HepG2 (cell line): ENCODE measurements at regions not wholly inside any gene's neighbourhood (a gene's known extent, or its start where the extent isn't known, plus 50 kb on each side); places are given as distances from the start of the nearest gene placed in this dataset.

ENCODE experiments used
- AKAP8 ChIP-seq: sonication (generic); formaldehyde crosslinking; IDR thresholded peaks from 2 replicates; pipeline ENCODE4 v1.5.1; 2020; ENCODE audit warnings: mild to moderate bottlenecking, missing genetic modification reagents
- ATF6 ChIP-seq: sonication (generic); formaldehyde crosslinking; conservative IDR thresholded peaks from 2 replicates; pipeline ENCODE4 v1.4.0; 2020; ENCODE audit warnings: missing genetic modification reagents
- CCAR2 ChIP-seq: fragments of 200-400 bp; formaldehyde crosslinking; optimal IDR thresholded peaks from 2 replicates; pipeline ENCODE3; 2018; ENCODE audit warnings: low read depth, mild to moderate bottlenecking, low read length, moderate library complexity
- GABPB1 ChIP-seq: IDR thresholded peaks from 2 replicates; pipeline ENCODE4 v1.6.1; 2016; ENCODE audit warnings: mild to moderate bottlenecking, missing genetic modification reagents, moderate library complexity, missing compliant biosample characterization
- GATA4 ChIP-seq: sonication (generic); IDR thresholded peaks from 2 replicates; pipeline ENCODE4 v1.6.1; 2016; ENCODE audit warnings: antibody characterized with exemption, low read depth, borderline replicate concordance
- HOXA3 ChIP-seq: sonication (generic); formaldehyde crosslinking; IDR thresholded peaks from 2 replicates; pipeline ENCODE4 v1.5.0; 2020; ENCODE audit warnings: missing genetic modification reagents
- JUND ChIP-seq: sonication (generic); formaldehyde crosslinking; IDR thresholded peaks from 2 replicates; pipeline ENCODE4 v1.8.0; 2022; ENCODE audit warnings: mild to moderate bottlenecking, missing genetic modification reagents
- KLF9 ChIP-seq: IDR thresholded peaks from 2 replicates; pipeline ENCODE4 v1.6.1; 2016; ENCODE audit warnings: low read depth
- MYNN ChIP-seq: sonication (generic); formaldehyde crosslinking; IDR thresholded peaks from 2 replicates; pipeline ENCODE4 v1.4.0; 2020; ENCODE audit warnings: mild to moderate bottlenecking, low read depth, missing genetic modification reagents
- NCOA2 ChIP-seq: sonication (generic); formaldehyde crosslinking; IDR thresholded peaks from 2 replicates; pipeline ENCODE4 v1.8.0; 2022; ENCODE audit warnings: inconsistent platforms
- PHF5A ChIP-seq: IDR thresholded peaks from one replicate; pipeline ENCODE4 v1.6.1; 2018; ENCODE audit warnings: low read depth, missing genetic modification reagents; ENCODE audit not compliant: unreplicated experiment
- PITX1 ChIP-seq: sonication (generic); formaldehyde crosslinking; IDR thresholded peaks from 2 replicates; pipeline ENCODE4 v1.5.1; 2020; ENCODE audit warnings: mild to moderate bottlenecking, missing genetic modification reagents
- RXRB ChIP-seq: IDR thresholded peaks from 2 replicates; pipeline ENCODE4 v1.6.1; 2016; ENCODE audit warnings: borderline replicate concordance, missing genetic modification reagents, missing compliant biosample characterization
- ZBTB10 ChIP-seq: sonication (generic); formaldehyde crosslinking; IDR thresholded peaks from 2 replicates; pipeline ENCODE4 v1.4.0; 2020; ENCODE audit warnings: missing genetic modification reagents, borderline replicate concordance
- ZHX2 ChIP-seq, 2 experiments: sonication (generic) in 1 of 2; formaldehyde crosslinking in 1 of 2; IDR thresholded peaks; 2 replicates each; pipeline versions ENCODE4 v1.6.1 to v1.9.0; 2014 to 2022; ENCODE audit warnings: antibody characterized with exemption in 1 of 2, borderline replicate concordance in 1 of 2, inconsistent platforms in 1 of 2, low read depth in 1 of 2, missing genetic modification reagents in 1 of 2
- ZNF331 ChIP-seq: sonication (generic); formaldehyde crosslinking; IDR thresholded peaks from 2 replicates; pipeline ENCODE4 v1.4.0; 2020; ENCODE audit warnings: missing genetic modification reagents
- ZNF713 ChIP-seq: sonication (generic); formaldehyde crosslinking; IDR thresholded peaks from 2 replicates; pipeline ENCODE4 v1.4.0; 2020; ENCODE audit warnings: mild to moderate bottlenecking, missing genetic modification reagents
- ZNF788 ChIP-seq: sonication (generic); formaldehyde crosslinking; IDR thresholded peaks from 2 replicates; pipeline ENCODE4 v1.5.0; 2020; ENCODE audit warnings: mild to moderate bottlenecking, missing genetic modification reagents, borderline replicate concordance

- TF ChIP-seq ZNF713 (CRISPR knock-in tag) (no peak), JUND (CRISPR knock-in tag) (peak; percentile 71; the same call in 1 of the 2 replicates), ZBTB10 (CRISPR knock-in tag) (peak; percentile 79; the same call in 1 of the 2 replicates), ZHX2 (IDR thresholded peaks at IDR 0.05; ENCODE audit: low read depth) (no peak), ZHX2 (CRISPR knock-in tag; IDR thresholded peaks at IDR 0.05; ENCODE audit: borderline replicate concordance) (no peak), AKAP8 (CRISPR knock-in tag) (no peak; the same call in 1 of the 2 replicates), ZNF331 (peak; percentile 89), KLF9 (CRISPR knock-in tag) (no peak), PHF5A (CRISPR knock-in tag) (peak; percentile 46), GABPB1 (peak; percentile 44; the same call in 1 of the 2 replicates), MYNN (CRISPR knock-in tag) (no peak), RXRB (CRISPR knock-in tag) (peak; percentile 81; the same call in 1 of the 2 replicates), GATA4 (no peak), PITX1 (CRISPR knock-in tag) (peak; percentile 100), ATF6 (CRISPR knock-in tag) (no peak), ZNF788 (peak; percentile 88; the same call in 1 of the 2 replicates), CCAR2 (peak; percentile 72), NCOA2 (CRISPR knock-in tag) (peak; percentile 78), HOXA3 (CRISPR knock-in tag) (peak; percentile 83; the same call in 1 of the 2 replicates)
These were observed 173.8 kb upstream of the HDAC4 start (continued) for GRCh38 chr2:239574434-239575156.
